ENCODE measurements at regions not wholly inside any gene's neighbourhood (a gene's known extent, or its start where the extent isn't known, plus 50 kb on each side); places are given as distances from the start of the nearest gene placed in this dataset.

DNA sequence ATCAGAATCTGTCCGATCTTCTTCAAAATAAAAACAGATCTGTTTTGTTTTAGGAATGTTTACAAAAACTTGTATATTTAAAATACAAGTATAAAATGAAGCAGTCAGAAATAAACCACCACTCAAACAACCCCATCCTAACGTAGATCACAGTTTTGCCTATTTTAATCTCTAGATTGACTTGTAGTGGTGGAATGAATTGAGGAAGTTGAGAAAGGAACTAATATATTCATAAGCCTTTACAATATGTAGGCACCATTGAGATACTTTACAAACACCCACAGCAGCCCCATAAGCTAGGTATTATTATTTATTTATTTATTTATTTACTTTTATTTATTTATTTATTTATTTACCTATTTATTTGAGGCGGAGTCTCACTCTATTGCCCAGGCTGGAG is 52.3 kb upstream of the KLF3 start:
- DNase-seq (ENCODE audit: low spot score in 2 of 2) (no peak), ATAC-seq (replicated peaks; ENCODE audit: extremely low read depth, poor library complexity, severe bottlenecking) (no peak)
- no peak overlapping the region for H3K27ac Mint-ChIP-seq (ENCODE audit: low read depth)
- H3K9me3 Mint-ChIP-seq: no peaks in the 10 kb centered on the region
- H3K4me1 Mint-ChIP-seq: peaks cover 7% of the 10 kb centered on the region
- no peak overlapping the region for H3K4me3 Mint-ChIP-seq
- H3K36me3 Mint-ChIP-seq (ENCODE audit: insufficient read depth): peaks cover 1% of the 10 kb centered on the region
- no peaks in the 10 kb centered on the region for H3K27me3 Mint-ChIP-seq

DNA sequence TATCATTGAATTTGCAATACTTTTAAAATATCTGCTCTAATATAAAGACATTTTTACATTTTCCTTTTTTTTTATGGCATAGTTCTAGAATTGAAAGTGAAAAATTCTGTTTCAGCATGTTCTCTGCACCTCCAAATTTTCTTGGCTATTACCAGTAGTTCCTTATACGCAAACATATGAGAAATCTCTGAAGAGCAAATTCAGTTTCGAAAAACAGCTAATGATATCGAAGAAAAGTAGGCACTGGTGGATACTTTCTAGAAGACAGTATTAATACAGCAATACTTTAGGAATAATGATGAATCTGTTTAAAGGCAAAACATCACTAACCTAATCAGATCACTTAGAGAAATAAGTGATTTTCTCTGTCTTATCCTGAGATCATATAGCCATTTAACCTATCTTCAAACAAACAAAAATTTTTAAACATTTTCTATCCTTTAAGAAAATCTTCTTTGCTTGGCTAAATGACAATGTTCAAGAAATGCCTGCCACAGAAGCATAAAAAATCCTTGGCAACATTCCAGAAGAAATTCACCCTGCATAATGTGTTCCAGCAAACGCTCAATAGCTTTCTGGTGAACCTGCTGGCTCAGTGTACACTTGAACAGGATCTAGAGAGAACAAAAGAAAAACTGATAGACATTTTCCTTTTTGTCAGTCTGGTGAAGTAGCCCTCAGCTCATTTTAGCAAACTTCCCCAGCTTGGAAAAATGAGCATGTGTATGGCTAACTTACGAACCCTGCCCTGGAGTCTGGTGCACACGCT is 51.2 kb upstream of the KLF3 start:
- no peak overlapping the region for H3K4me3 Mint-ChIP-seq
- no peak overlapping the region for H3K27ac Mint-ChIP-seq (ENCODE audit: low read depth)
- H3K4me1 Mint-ChIP-seq: peaks cover 7% of the 10 kb centered on the region
- no peaks in the 10 kb centered on the region for H3K36me3 Mint-ChIP-seq (ENCODE audit: insufficient read depth)
- H3K9me3 Mint-ChIP-seq: no peaks in the 10 kb centered on the region
- ATAC-seq (replicated peaks; ENCODE audit: extremely low read depth, poor library complexity, severe bottlenecking) (no peak), DNase-seq (ENCODE audit: low spot score in 2 of 2) (no peak)
- no peaks in the 10 kb centered on the region for H3K27me3 Mint-ChIP-seq
